Ectodermal cell (in vitro differentiated cells): ENCODE measurements at regions not wholly inside any gene's neighbourhood (a gene's known extent, or its start where the extent isn't known, plus 50 kb on each side); places are given as distances from the start of the nearest gene placed in this dataset.
"Not testable (repeated sequence)": the region's sequence is repeated elsewhere in the genome, so short reads cannot be mapped to it uniquely, and the experiment has no call there.

Source experiments
- H3K27ac ChIP-seq: 2 replicates; pipeline ENCODE4 v1.7.0; 2013; ENCODE audit warnings: mild to moderate bottlenecking, low read depth, low read length; ENCODE audit not compliant: insufficient read depth, poor library complexity, severe bottlenecking
- H3K27me3 ChIP-seq: 2 replicates; pipeline ENCODE4 v1.7.0; 2013; ENCODE audit warnings: mild to moderate bottlenecking, low read length; ENCODE audit not compliant: insufficient read depth, control insufficient read depth, poor library complexity, severe bottlenecking
- H3K36me3 ChIP-seq: one replicate; pipeline ENCODE4 v1.7.0; 2013; ENCODE audit warnings: low read length; ENCODE audit not compliant: control insufficient read depth, insufficient read depth
- H3K4me1 ChIP-seq: one replicate; pipeline ENCODE4 v1.7.0; 2013; ENCODE audit warnings: low read length; ENCODE audit not compliant: control insufficient read depth, insufficient read depth
- H3K4me3 ChIP-seq: 2 replicates; pipeline ENCODE4 v1.7.0; 2013; ENCODE audit warnings: low read depth, low read length, control low read depth; ENCODE audit not compliant: insufficient read depth
- H3K9me3 ChIP-seq: 2 replicates; pipeline ENCODE4 v1.7.0; 2013; ENCODE audit warnings: mild to moderate bottlenecking, low read length, moderate library complexity; ENCODE audit not compliant: control insufficient read depth
- WGBS, 2 experiments: methylation state at CpG; one replicate each; pipeline ENCODE4 v1.1.7; 2013; ENCODE audit warnings: missing lambda C conversion rate in 2 of 2; 5-methylcytosine and 5-hydroxymethylcytosine counted together

- WGBS, 2 experiments, result 84 to 88% methylated on average over 20 of the region's 20 CpGs
- H3K27me3 ChIP-seq, H3K4me1 ChIP-seq, H3K4me3 ChIP-seq, H3K27ac ChIP-seq, H3K9me3 ChIP-seq, H3K36me3 ChIP-seq: not testable (repeated sequence)
These were observed 68.1 kb upstream of the DEFB108B start for GRCh38 chr11:71764695-71765491.

- not testable (repeated sequence) for H3K4me3 ChIP-seq, H3K27ac ChIP-seq, H3K9me3 ChIP-seq, H3K36me3 ChIP-seq, H3K27me3 ChIP-seq, H3K4me1 ChIP-seq
- 69 to 86% methylated on average over 1 of the region's 5 CpGs for WGBS, 2 experiments
These were observed 66.0 kb upstream of the DEFB108B start for GRCh38 chr11:71767016-71767415.

- 95 to 96% methylated on average over 11 to 12 of the region's 12 CpGs for WGBS, 2 experiments
- not testable (repeated sequence) for H3K36me3 ChIP-seq, H3K9me3 ChIP-seq, H3K27ac ChIP-seq, H3K27me3 ChIP-seq, H3K4me3 ChIP-seq, H3K4me1 ChIP-seq
These were observed 60.8 kb upstream of the DEFB108B start for GRCh38 chr11:71772193-71772592.

- H3K4me3 ChIP-seq, result no peak overlapping the region
- H3K27ac ChIP-seq, result no peak overlapping the region
- no peaks in the 10 kb centered on the region for H3K36me3 ChIP-seq
- H3K27me3 ChIP-seq, result no peaks in the 10 kb centered on the region
- no peaks in the 10 kb centered on the region for H3K9me3 ChIP-seq
- no peaks in the 10 kb centered on the region for H3K4me1 ChIP-seq
- 95 to 96% methylated on average over 29 to 30 of the region's 30 CpGs for WGBS, 2 experiments
These were observed 58.3 kb upstream of the DEFB108B start for GRCh38 chr11:71774603-71775222.

GRCh38 chr11:71780116-71780515 is 52.9 kb upstream of the DEFB108B start:
- H3K36me3 ChIP-seq, H3K4me3 ChIP-seq, H3K4me1 ChIP-seq, H3K27me3 ChIP-seq, H3K9me3 ChIP-seq: not testable (repeated sequence)
- H3K27ac ChIP-seq, result peak overlapping the region; percentile 16
- WGBS, 2 experiments, result 71 to 74% methylated on average over 6 of the region's 6 CpGs

- not testable (repeated sequence) for H3K4me1 ChIP-seq, H3K4me3 ChIP-seq, H3K36me3 ChIP-seq, H3K27me3 ChIP-seq, H3K9me3 ChIP-seq, H3K27ac ChIP-seq
- 93 to 98% methylated on average over 4 of the region's 6 CpGs for WGBS, 2 experiments
These were observed 52.2 kb upstream of the DEFB108B start for GRCh38 chr11:71780771-71781170.

GRCh38 chr11:71781491-71781890 is 51.5 kb upstream of the DEFB108B start:
- not testable (repeated sequence) for H3K27me3 ChIP-seq, H3K27ac ChIP-seq, H3K4me3 ChIP-seq, H3K36me3 ChIP-seq, H3K9me3 ChIP-seq, H3K4me1 ChIP-seq
- WGBS, 2 experiments, result 90 to 97% methylated on average over 5 of the region's 5 CpGs

- H3K36me3 ChIP-seq, H3K4me1 ChIP-seq, H3K9me3 ChIP-seq, H3K27me3 ChIP-seq, H3K27ac ChIP-seq, H3K4me3 ChIP-seq: not testable (repeated sequence)
- WGBS, 2 experiments, result 91 to 94% methylated on average over 13 of the region's 13 CpGs
These were observed 50.7 kb upstream of the DEFB108B start for GRCh38 chr11:71782229-71782861.

- not testable (repeated sequence) for H3K36me3 ChIP-seq, H3K4me3 ChIP-seq, H3K27me3 ChIP-seq, H3K4me1 ChIP-seq, H3K27ac ChIP-seq, H3K9me3 ChIP-seq
- 82 to 85% methylated on average over 4 of the region's 4 CpGs for WGBS, 2 experiments
These were observed 49.8 kb upstream of the DEFB108B start for GRCh38 chr11:71783191-71783590.
